ENCODE measurements at regions not wholly inside any gene's neighbourhood (a gene's known extent, or its start where the extent isn't known, plus 50 kb on each side); places are given as distances from the start of the nearest gene placed in this dataset.
"Not testable (repeated sequence)": the region's sequence is repeated elsewhere in the genome, so short reads cannot be mapped to it uniquely, and the experiment has no call there.

GRCh38 chr1:146688893-146689292, 249.2 kb upstream of the NBPF12 start:
- H3K27ac ChIP-seq; H3K27me3 ChIP-seq; H3K9me3 ChIP-seq; intact Hi-C loops (cut with DNase I; ENCODE audit: low total_unique reads); H3K36me3 ChIP-seq; H3K4me3 ChIP-seq; H3K4me1 ChIP-seq; DNase-seq: not testable (repeated sequence)

- H3K4me3 ChIP-seq, result not testable (repeated sequence)
These were observed 251.3 kb upstream of the NBPF12 start for GRCh38 chr1:146686777-146687366.

GRCh38 chr1:146683126-146683429, 255.0 kb upstream of the NBPF12 start:
- H3K27me3 ChIP-seq; H3K27ac ChIP-seq; H3K9me3 ChIP-seq; intact Hi-C loops (cut with DNase I; ENCODE audit: low total_unique reads); H3K4me3 ChIP-seq; H3K36me3 ChIP-seq; H3K4me1 ChIP-seq; DNase-seq: not testable (repeated sequence)

More at GRCh38 chr1:146686777-146687366, 251.3 kb upstream of the NBPF12 start:
- H3K9me3 ChIP-seq; H3K27ac ChIP-seq; H3K36me3 ChIP-seq; intact Hi-C loops (cut with DNase I; ENCODE audit: low total_unique reads); DNase-seq; H3K4me1 ChIP-seq; H3K27me3 ChIP-seq: not testable (repeated sequence)

- DNase-seq; H3K9me3 ChIP-seq; H3K27ac ChIP-seq; H3K4me3 ChIP-seq; H3K27me3 ChIP-seq; intact Hi-C loops (cut with DNase I; ENCODE audit: low total_unique reads); H3K36me3 ChIP-seq; H3K4me1 ChIP-seq: not testable (repeated sequence)
These were observed 255.6 kb upstream of the NBPF12 start for GRCh38 chr1:146682227-146683125.

GRCh38 chr1:146673729-146674299, 264.3 kb upstream of the NBPF12 start:
- H3K36me3 ChIP-seq; intact Hi-C loops (cut with DNase I; ENCODE audit: low total_unique reads); H3K4me1 ChIP-seq; H3K27ac ChIP-seq; H3K4me3 ChIP-seq; H3K9me3 ChIP-seq; H3K27me3 ChIP-seq; DNase-seq: not testable (repeated sequence)

- DNase-seq; H3K9me3 ChIP-seq; H3K27ac ChIP-seq; H3K4me1 ChIP-seq; H3K27me3 ChIP-seq; H3K4me3 ChIP-seq; H3K36me3 ChIP-seq; intact Hi-C loops (cut with DNase I; ENCODE audit: low total_unique reads): not testable (repeated sequence)
These were observed 265.5 kb upstream of the NBPF12 start for GRCh38 chr1:146672608-146673007.

GRCh38 chr1:146671588-146671987, 266.5 kb upstream of the NBPF12 start:
- H3K4me3 ChIP-seq; DNase-seq; H3K27me3 ChIP-seq; intact Hi-C loops (cut with DNase I; ENCODE audit: low total_unique reads); H3K36me3 ChIP-seq; H3K27ac ChIP-seq; H3K9me3 ChIP-seq; H3K4me1 ChIP-seq: not testable (repeated sequence)

- H3K4me1 ChIP-seq; H3K36me3 ChIP-seq; DNase-seq; H3K27me3 ChIP-seq; H3K4me3 ChIP-seq; H3K9me3 ChIP-seq; intact Hi-C loops (cut with DNase I; ENCODE audit: low total_unique reads); H3K27ac ChIP-seq: not testable (repeated sequence)
These were observed 267.1 kb upstream of the NBPF12 start for GRCh38 chr1:146670832-146671566.

- H3K4me3 ChIP-seq; intact Hi-C loops (cut with DNase I; ENCODE audit: low total_unique reads); H3K27ac ChIP-seq; H3K4me1 ChIP-seq; H3K36me3 ChIP-seq; H3K9me3 ChIP-seq; H3K27me3 ChIP-seq; DNase-seq: not testable (repeated sequence)
These were observed 271.8 kb upstream of the NBPF12 start for GRCh38 chr1:146666275-146666674.

- H3K27ac ChIP-seq; H3K36me3 ChIP-seq; H3K27me3 ChIP-seq; DNase-seq; intact Hi-C loops (cut with DNase I; ENCODE audit: low total_unique reads); H3K4me3 ChIP-seq; H3K9me3 ChIP-seq; H3K4me1 ChIP-seq: not testable (repeated sequence)
These were observed 277.9 kb upstream of the NBPF12 start for GRCh38 chr1:146660242-146660641.

GRCh38 chr1:146656356-146657060, 281.6 kb upstream of the NBPF12 start:
- H3K4me1 ChIP-seq; H3K27me3 ChIP-seq; DNase-seq; intact Hi-C loops (cut with DNase I; ENCODE audit: low total_unique reads); H3K36me3 ChIP-seq; H3K27ac ChIP-seq; H3K4me3 ChIP-seq; H3K9me3 ChIP-seq: not testable (repeated sequence)

- intact Hi-C loops (cut with DNase I; ENCODE audit: low total_unique reads); DNase-seq; H3K36me3 ChIP-seq; H3K9me3 ChIP-seq; H3K27ac ChIP-seq; H3K27me3 ChIP-seq; H3K4me3 ChIP-seq; H3K4me1 ChIP-seq: not testable (repeated sequence)
These were observed 283.4 kb upstream of the NBPF12 start for GRCh38 chr1:146654763-146655162.

GRCh38 chr1:146645978-146646604, 292.0 kb upstream of the NBPF12 start:
- H3K36me3 ChIP-seq; H3K4me1 ChIP-seq; DNase-seq; intact Hi-C loops (cut with DNase I; ENCODE audit: low total_unique reads); H3K9me3 ChIP-seq; H3K27me3 ChIP-seq; H3K4me3 ChIP-seq; H3K27ac ChIP-seq: not testable (repeated sequence)
